ENCODE measurements at regions not wholly inside any gene's neighbourhood (a gene's known extent, or its start where the extent isn't known, plus 50 kb on each side); places are given as distances from the start of the nearest gene placed in this dataset.
A peak's percentile ranks its signal among the peaks of the same experiment; 100 is the strongest.
"Not testable (repeated sequence)": the region's sequence is repeated elsewhere in the genome, so short reads cannot be mapped to it uniquely, and the experiment has no call there.

DNA sequence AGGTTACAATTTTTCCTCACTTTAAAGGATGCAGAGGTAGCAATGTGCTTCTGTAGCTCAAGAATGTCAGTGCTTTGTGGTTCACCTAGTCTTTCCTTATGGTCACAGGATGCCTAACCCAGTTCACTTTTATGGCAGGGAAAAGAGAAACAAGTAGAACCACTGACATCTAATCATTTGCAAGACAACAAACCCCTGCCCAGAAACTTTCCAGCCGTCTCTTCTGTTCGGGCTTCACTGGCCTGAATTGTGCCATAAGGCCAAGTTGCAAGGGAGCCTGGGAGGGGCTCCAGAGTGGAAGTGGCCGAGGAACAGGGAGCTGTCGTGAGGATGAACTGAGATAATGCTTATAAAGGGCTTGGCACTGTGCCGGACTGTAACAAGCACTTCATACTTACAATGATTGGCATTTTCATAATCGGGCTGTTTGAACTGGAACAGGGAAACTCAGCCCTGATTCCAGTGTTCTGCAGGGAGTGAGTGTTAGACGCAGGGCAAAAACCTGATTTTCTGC is 212.6 kb downstream of the BCAS1 start:
- peak in 1 of 56 donors; percentile 23 for DNase-seq

DNA sequence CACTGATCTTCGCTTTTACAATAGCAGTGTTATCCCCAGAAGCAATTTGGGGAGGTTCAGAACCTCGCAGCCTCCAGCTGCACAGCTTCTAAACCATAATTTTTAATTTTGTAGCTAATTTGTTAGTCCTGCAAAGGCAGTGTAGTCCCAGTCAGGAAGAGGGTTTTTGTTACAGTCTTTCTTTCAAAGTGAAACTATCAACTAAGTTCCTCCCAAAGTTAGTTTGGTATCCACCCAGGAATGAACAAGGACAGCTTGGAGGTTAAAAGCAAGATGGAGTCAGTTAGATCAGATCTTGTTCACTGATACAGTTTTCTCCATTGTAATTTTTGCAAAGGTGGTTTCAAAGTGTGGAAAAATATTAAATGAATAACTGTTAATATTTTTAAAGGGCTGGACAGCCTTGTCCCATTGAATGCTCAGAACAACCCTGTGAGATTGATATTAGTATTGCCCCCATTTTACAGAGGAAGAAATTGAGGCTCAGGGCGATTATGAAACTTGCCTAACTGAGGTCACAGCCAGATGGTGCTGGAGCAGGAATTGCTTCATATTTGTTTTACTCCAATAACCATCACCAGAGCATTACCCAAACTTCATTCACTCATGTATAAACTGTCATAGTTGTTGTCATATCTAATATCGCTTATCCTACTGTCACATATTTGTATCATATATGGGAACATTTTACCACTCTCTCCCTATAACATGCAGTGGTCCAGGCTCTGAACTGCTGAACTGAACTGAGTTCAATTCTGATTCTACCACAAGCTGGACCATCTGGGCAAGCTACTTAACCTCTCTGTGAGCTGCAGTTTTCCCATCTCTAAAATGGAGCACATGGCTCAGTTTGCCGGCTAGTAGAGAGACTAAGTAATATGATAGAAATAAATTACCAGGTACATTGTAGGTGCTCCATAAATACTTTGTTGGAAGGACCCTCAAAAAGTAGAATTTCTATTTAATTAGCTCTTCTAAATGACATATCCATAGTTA is 213.8 kb downstream of the BCAS1 start:
- DNase-seq: no peak

DNA sequence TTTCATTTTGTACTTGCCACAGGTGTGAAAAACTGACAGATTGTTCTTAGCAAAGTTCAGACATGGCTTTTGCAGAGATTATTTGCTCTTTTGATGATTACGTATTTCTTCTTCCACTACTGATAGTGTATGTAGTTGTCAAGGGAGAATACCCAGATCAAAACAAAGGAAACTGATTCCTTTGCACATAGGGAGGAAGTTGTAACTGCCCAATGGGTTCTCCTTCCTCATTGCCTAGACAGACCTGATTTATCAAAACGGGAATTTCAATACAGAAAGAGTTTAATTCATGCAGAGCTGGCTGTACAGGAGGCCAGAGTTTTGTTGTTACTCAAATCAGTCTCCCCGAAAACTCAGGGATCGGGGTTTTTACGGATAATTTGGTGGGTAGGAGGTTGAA is 214.7 kb downstream of the BCAS1 start:
- no peak for DNase-seq

DNA sequence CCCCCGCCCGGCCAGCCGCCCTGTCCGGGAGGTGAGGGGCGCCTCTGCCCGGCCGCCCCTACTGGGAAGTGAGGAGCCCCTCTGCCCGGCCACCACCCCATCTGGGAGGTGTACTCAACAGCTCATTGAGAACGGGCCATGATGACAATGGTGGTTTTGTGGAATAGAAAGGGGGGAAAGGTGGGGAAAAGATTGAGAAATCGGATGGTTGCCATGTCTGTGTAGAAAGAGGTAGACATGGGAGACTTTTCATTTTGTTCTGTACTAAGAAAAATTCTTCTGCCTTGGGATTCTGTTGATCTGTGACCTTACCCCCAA is 215.8 kb downstream of the BCAS1 start:
- DNase-seq: not testable (repeated sequence)

DNA sequence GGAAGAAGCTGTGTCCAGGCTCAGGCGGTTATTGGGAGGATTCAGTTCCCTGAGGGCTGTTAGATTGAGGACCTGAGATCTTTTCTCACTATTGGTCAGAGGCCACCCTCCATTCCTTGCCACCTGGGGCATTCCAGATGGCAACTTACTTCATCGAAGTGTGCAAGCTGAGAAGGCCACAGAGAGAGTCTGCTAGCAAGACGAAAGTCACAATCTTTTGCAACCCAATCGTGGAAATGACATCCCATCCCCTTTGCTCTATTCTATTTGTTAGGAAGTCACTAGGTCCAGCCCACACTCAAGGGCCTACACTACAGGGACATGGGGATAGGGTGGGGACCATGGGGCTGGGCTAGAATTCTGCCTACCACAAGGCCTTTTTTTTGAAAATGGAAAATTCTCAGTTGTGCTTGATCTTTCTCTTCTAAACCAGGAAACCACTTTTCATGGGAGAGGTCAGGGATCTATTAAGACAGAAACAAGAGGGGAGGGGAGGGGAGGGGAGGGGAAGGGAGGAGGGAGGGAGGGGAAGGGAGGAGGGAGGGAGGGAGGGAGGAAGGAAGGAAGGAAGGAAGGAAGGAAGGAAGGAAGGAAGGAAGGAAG is 217.2 kb downstream of the BCAS1 start:
- DNase-seq: no peak

DNA sequence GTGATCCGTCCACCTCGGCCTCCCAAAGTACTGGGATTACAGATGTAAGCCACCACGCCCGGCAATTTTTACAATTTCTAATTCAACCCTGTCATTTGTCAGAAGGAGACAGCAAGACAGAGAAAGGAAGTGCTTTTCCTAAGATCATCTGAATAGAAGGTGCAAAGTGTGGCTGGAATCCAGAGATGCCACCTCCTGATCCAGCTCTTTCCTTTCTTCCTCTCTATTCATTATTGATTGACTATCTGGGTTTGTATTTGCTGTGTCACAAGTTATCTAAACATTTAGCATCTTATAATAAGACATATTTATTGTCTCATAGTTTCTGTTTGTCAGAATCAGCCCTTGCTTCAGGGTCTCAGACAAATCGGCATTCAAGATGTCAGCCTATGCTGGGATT is 217.7 kb downstream of the BCAS1 start:
- DNase-seq: no peak

DNA sequence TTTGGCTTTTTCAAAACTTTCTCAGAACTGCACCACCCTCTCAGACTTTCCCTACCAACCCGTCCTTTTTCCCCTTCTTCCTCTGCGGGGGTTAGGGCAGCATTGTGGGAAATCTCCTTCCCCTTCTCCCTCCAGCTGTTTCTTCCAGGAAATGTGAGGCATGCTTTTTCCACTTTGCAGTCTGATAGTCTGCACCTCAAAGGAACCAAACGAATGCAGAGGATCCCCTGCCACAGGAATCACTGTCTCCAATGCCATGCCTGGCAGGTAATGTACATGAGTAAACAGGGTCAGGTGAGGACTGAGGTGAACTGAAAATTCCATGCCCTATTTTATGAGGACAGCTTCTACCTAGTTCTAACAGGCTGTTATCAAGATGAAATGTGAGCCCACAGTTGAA is 218.4 kb downstream of the BCAS1 start:
- no peak for DNase-seq

DNA sequence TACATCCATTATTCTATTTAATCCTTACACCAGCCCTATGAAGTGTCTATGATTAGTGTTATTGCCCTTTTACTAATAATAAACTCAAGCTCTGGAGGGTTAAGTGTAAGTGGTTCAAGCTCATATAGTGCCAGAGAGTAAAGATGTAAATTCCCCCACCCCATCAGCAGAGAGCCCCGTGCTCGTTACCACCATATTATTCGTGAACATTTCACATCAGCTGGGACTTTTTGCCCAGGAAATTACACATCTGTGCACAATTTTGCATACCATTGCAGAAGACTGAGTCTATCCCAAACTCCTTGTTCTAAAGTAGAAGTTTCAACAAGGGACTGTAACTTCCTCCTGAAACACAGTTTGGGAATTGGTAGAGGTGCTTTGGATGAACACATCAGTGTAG is 220.1 kb downstream of the BCAS1 start:
- no peak for DNase-seq

DNA sequence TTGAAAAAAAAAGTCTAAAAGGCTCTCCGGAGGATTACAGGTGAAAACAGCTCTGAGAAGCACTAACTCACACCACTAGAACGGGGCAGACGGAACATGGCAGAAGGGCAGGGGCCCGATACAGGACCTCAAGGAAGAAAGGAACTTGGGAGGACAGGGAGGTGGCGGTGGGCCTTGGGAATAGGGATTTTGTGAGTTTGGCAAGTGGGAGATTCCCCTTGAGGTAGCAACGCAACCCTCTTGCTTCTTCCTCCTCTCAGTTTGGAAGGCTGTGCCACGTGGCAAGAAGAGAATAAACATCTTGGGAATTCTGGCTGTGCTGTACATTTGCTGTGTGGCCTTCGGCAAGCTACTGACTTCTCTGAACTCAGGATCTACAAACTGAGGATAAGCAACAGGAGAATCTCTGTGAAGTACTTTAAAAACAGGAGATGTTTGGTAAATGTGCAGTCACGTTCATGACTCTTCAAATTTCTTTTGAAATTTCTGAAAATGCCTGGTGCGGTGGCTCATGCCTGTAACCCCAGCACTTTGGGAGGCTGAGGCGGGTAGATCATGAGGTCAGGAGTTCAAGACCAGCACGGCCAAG is 220.8 kb downstream of the BCAS1 start:
- no peak for DNase-seq

DNA sequence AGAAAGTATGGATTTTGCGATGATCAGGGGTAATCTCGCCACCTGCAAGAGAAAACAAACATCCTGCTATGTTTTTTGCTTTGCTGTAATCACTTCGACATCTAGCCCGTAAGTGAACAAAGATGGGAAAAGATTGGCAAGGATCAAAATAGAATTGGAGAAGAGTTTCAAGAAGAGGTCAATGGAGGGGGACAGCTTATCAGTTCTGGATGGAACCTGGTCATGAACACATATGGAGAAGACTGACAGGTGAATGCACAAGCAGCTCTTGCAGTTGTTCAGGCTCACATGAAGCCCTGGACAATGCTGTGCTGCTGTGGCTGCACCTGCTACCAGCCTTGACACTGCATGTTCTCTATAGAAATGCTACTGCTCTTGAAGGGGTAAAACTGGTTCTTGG is 222.1 kb downstream of the BCAS1 start:
- DNase-seq: no peak

DNA sequence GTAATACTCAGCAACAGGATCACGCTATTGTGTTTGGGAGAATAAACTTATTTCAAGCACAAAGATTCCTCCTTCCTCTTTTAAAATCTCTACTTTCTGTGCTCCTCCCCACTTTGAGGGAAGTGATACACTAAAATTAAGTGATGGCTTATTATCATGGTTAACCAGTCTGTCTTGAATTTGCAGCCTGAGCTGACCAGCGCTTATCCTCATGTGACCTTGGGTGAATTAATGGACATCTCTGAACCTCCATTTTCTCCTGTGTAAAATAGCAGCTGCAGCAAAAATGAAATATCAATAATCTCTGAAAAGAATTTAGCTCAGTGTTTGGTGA is 222.6 kb downstream of the BCAS1 start:
- no peak for DNase-seq

DNA sequence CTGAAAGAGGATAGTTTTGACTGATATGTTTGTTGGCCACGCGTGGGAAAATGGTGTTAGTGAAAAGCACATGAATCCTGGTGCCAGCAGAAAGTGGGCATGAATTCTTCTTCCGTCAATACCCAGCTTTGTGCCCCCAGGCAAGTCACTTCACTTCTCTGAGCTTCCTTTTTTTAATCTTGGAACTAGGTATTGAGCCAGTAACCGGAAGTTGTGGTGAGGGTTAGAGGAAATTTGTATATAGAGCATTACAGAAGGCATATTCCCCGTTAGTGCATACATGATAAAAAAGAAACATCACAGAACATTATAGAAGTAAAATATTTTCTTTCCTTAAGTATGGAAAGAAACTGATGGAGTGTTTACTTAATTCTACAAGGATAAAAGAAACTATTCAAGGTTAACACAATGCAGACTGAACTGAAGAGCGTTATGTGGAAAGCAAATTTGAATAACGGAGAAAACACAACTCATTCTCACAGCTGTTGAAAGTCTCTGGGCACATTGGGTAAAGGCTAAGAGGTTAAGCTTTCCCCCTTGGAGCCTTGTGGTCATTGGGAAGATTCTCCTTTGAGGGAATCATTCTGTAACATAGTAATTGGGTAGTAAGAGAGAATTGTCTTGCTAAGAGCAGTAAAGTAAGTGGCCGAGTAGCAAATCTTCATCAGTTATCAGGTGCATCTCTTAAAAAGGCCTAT is 223.1 kb downstream of the BCAS1 start:
- DNase-seq: no peak

DNA sequence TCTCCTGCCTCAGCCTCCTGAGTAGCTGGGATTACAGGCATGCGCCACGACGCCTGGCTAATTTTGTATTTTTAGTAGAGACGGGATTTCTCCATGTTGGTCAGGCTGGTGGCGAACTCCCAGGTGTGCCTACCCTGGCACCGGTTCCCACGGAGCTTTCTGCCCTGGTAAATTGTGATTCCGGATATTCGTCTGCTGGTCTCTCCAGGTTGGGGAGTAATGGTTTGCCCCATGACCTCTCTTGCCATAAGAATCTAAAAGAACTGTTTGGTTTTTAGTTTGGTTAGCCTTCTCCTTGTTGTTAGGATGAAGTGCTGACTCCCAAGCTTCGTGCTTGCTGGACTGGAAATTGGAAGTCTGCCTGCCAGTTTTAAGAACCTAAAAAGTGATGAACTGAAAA is 223.8 kb downstream of the BCAS1 start:
- DNase-seq: no peak

DNA sequence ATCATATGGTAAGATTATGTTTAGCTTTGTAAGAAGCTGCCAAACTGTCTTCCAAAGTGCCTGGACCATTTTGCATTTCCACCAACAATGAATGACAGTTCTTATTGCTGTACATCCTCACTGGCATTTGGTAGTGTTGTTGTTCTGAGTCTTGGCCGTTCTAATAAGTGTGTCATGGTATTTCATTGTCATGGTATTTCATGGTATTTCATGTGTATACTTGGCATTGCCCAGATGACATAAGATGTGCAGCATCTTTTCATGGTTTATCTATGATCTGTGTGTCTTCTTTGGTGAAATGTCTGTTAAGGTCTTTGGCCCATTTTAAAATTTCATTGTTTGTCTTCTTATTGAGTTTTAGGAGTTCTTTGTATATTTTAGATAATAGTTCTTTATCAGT is 224.4 kb downstream of the BCAS1 start:
- DNase-seq: no peak

DNA sequence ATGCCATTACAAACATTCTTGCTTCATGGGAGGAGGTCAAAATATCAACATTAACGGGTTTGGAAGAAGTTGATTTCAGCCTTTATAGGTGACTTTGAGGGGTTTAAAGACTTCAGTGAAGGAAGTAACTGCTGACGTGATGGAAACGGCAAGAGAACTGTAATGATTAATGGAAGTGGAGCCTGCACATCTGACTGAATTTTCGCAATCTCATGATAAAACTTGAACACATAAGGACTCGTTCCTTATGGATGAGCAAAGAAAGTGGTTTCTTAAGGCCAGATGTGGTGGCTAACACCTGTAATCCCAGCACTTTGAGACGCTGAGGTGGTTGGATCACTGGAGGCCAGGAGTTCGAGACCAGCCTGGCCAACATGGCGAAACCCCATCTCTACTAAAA is 226.1 kb downstream of the BCAS1 start:
- DNase-seq: no peak

DNA sequence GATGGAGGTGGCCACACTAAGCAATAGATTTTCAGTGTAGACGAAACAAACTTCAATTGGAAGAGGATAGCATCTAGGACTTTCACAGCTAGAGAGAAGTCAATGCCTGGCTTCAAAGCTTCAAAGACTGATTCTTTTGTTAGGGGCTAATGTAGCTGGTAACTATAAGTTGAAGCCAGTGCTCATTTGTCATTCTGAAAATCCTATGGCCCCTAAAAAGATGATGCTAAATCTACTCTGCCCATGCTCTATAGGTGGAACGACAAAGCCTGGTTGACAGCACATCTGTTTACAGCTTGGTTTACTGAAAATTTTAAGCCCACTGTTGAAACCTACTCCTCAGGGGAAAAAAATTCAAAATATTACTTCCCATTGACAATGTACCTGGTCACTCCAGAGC is 226.7 kb downstream of the BCAS1 start:
- no peak for DNase-seq

DNA sequence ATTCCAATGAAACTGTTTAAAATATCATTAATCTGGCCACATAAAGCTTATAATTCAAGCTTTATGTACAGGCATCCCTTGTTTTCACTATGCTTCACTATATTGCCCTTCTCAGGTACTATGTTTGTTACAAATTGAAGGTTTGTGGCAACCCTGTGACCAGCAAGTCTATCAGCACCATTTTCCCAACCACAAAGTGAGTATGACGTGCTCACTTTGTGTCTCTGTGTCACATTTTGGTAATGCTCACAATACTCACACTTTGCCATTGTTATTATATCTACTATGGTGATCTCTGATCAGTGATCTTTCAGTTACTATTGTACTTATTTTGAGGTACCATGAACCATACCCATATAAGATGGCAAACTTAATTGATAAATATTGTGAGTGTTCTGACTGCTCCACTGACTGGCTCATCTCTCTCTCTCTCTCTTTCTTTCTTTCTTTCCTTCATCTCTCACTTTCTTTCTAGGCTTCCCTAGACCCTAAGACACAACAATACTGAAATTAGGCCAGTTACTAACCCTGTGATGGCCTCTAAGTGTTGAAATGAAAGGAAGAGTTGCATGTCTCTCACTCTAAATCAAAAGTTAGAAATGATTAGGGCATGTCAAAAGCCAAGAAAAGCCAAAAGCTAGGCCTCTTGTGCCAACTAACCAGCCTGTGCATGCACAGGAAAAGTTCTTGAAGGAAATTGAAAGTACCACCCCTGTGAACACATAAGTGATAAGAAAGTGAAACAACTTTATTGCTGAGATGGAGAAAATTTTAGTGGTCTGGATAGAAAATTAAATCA is 227.9 kb downstream of the BCAS1 start:
- DNase-seq: no peak

DNA sequence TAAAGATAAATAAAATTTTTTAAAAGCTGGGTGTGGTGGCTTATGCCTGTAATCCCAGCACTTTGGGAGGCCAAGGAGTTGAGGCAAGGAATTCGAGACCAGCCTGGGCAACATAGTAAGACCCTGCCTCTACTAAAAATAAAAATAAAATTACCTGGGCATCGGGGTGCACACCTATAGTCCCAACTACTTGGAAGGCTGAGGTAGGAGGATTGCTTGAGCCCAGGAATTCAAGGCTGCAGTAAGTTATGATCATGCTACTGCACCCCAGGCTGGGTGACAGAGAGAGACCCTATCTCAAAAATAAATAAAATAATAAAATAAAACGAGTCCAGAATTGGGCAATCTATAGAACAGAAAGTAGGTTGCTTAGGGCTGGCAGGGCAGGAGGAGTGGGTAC is 228.7 kb downstream of the BCAS1 start:
- DNase-seq: no peak

DNA sequence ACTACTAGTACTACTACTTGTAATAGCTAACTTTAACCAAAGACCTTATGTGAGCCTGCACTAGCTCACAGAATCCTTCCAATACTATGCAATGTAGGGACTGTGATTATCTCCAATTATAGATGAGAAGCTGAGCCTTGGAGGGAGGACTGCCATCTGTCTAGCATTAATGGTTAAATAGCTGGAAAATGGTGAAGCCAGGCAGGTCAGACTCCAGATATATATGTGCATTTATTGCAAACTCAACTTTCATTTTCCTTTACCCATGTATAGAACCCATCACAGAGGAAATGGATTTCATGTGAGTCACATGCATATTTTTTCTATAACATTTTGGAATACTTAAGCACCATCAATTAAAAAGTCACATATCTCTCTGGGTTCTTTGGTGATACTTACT is 229.9 kb downstream of the BCAS1 start:
- DNase-seq: no peak

DNA sequence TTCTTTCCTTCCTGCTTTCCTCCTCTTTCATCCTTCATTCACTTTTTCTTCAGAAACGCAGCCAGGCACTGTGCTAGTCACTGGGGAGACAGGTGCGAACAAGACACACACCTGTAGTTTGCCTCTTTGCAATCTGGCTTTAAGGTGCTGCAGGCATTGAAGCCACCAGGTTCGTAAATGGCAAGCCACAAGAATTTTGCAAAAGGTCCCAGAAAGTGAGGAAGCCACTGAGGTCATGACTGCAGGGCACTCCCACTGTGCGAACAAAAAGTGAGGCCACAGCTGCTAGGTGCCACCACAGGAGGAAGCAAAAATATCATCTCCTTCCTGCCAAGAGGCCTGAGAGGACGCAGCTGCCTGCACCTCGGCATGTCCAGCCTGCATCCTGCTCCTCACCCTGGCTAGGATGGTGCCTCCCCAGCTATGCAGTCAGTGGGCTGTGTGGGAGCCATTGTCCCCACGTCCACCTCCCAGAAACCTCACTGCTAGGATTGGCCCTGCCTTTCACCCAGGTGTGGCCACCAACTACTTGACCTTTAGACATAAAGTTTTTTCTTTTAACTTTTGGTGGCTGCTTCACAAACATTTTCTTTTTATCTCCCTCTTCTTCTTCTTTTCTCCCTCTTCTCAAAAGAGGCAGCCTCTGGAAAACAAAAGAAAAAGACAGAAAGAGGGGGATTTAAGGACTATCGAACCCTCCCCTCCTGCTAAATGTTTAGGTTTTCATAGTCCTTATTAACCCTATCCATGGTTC is 230.8 kb downstream of the BCAS1 start:
- DNase-seq: no peak
